ENCODE measurements at regions not wholly inside any gene's neighbourhood (a gene's known extent, or its start where the extent isn't known, plus 50 kb on each side); places are given as distances from the start of the nearest gene placed in this dataset.

DNA sequence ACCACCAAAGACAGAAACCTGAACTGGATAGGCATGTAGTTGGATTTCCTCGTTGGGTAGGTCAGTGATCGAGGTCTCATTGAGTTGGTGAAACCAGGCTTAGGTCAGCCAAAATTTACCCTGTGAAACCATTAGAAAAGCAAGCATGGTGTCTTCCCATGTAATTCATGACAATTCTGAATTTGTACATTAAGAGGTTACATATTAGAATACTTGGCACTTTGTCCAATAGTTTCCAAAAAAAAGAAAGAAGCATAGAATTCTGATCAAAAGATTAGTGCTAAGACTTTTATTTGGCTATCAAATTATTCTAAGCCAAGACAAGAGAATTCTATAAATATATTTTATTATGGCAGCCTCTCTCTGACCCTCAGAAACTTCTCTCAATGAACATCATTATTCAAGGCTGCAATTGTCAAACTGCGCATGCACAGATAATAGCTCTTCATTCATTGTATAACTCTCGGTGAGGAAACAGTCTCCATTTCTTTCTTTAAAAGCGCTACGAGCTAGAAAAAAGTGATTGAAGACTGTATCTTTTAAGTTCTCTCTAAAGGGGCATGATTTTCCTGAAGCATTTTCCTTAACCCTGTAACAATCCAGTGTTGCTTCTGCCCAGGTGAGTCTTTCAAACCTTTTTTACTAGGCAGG, 79.1 kb upstream of the MYCN start:
- Histone ChIP-seq H3K4me2 (ENCODE audit: low read length) (no peak overlapping the region), H3K9me3 (ENCODE audit: low read length) (no peaks in the 10 kb centered on the region), H3K9ac (ENCODE audit: low read length) (no peak overlapping the region), H2AFZ (ENCODE audit: low read depth, low read length) (no peak overlapping the region), H3K27me3 (ENCODE audit: insufficient read depth, low read depth, low read length) (no peaks in the 10 kb centered on the region), H3K79me2 (replicated peaks; ENCODE audit: insufficient read depth, low read length) (no peaks in the 10 kb centered on the region), H3K9me2 (ENCODE audit: insufficient read depth, low read length) (no peaks in the 10 kb centered on the region), H3K4me3 (ENCODE audit: low read length) (no peak overlapping the region), H4K20me1 (ENCODE audit: insufficient read depth) (no peaks in the 10 kb centered on the region), H3K27ac (ENCODE audit: low read length) (no peak overlapping the region), H3F3A (ENCODE audit: insufficient read depth, low read length, poor library complexity, severe bottlenecking) (no peaks in the 10 kb centered on the region), H3K36me3 (ENCODE audit: insufficient read depth, low read length) (no peaks in the 10 kb centered on the region)
- TF ChIP-seq POLR2AphosphoS5 (IDR thresholded peaks at IDR 0.05) (no peak), TAF1 (IDR thresholded peaks at IDR 0.05; ENCODE audit: low read depth) (no peak), EZH2 (IDR thresholded peaks at IDR 0.05; ENCODE audit: borderline replicate concordance, insufficient read depth, low read length, poor library complexity, severe bottlenecking) (no peak), MXI1 (conservative IDR thresholded peaks at IDR 0.05; ENCODE audit: poor library complexity, severe bottlenecking) (no peak)
- TF ChIP-seq, protein P1, sequence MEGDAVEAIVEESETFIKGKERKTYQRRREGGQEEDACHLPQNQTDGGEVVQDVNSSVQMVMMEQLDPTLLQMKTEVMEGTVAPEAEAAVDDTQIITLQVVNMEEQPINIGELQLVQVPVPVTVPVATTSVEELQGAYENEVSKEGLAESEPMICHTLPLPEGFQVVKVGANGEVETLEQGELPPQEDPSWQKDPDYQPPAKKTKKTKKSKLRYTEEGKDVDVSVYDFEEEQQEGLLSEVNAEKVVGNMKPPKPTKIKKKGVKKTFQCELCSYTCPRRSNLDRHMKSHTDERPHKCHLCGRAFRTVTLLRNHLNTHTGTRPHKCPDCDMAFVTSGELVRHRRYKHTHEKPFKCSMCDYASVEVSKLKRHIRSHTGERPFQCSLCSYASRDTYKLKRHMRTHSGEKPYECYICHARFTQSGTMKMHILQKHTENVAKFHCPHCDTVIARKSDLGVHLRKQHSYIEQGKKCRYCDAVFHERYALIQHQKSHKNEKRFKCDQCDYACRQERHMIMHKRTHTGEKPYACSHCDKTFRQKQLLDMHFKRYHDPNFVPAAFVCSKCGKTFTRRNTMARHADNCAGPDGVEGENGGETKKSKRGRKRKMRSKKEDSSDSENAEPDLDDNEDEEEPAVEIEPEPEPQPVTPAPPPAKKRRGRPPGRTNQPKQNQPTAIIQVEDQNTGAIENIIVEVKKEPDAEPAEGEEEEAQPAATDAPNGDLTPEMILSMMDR (IDR thresholded peaks at IDR 0.05; ENCODE audit: poor library complexity, severe bottlenecking), result no peak

- Histone ChIP-seq H3K27ac (ENCODE audit: low read length) (no peak overlapping the region), H3K9me2 (ENCODE audit: insufficient read depth, low read length) (no peaks in the 10 kb centered on the region), H3K27me3 (ENCODE audit: insufficient read depth, low read depth, low read length) (no peaks in the 10 kb centered on the region), H3K4me3 (ENCODE audit: low read length) (no peak overlapping the region), H3K79me2 (replicated peaks; ENCODE audit: insufficient read depth, low read length) (no peaks in the 10 kb centered on the region), H3K4me2 (ENCODE audit: low read length) (no peak overlapping the region), H3K36me3 (ENCODE audit: insufficient read depth, low read length) (no peaks in the 10 kb centered on the region), H3F3A (ENCODE audit: insufficient read depth, low read length, poor library complexity, severe bottlenecking) (no peaks in the 10 kb centered on the region), H3K9me3 (ENCODE audit: low read length) (no peaks in the 10 kb centered on the region), H4K20me1 (ENCODE audit: insufficient read depth) (no peaks in the 10 kb centered on the region), H2AFZ (ENCODE audit: low read depth, low read length) (no peak overlapping the region), H3K9ac (ENCODE audit: low read length) (no peak overlapping the region)
- TF ChIP-seq POLR2AphosphoS5 (IDR thresholded peaks at IDR 0.05), result no peak
- no peak for TF ChIP-seq MXI1 (conservative IDR thresholded peaks at IDR 0.05; ENCODE audit: poor library complexity, severe bottlenecking)
- no peak for TF ChIP-seq TAF1 (IDR thresholded peaks at IDR 0.05; ENCODE audit: low read depth)
- TF ChIP-seq, protein P1 (IDR thresholded peaks at IDR 0.05; ENCODE audit: poor library complexity, severe bottlenecking), result no peak
- no peak for TF ChIP-seq EP300 (conservative IDR thresholded peaks at IDR 0.05; ENCODE audit: poor library complexity, severe bottlenecking)
- no peak for TF ChIP-seq RAD21 (conservative IDR thresholded peaks at IDR 0.05)
- no peak for TF ChIP-seq EZH2 (IDR thresholded peaks at IDR 0.05; ENCODE audit: borderline replicate concordance, insufficient read depth, low read length, poor library complexity, severe bottlenecking)
- TF ChIP-seq, protein P2, sequence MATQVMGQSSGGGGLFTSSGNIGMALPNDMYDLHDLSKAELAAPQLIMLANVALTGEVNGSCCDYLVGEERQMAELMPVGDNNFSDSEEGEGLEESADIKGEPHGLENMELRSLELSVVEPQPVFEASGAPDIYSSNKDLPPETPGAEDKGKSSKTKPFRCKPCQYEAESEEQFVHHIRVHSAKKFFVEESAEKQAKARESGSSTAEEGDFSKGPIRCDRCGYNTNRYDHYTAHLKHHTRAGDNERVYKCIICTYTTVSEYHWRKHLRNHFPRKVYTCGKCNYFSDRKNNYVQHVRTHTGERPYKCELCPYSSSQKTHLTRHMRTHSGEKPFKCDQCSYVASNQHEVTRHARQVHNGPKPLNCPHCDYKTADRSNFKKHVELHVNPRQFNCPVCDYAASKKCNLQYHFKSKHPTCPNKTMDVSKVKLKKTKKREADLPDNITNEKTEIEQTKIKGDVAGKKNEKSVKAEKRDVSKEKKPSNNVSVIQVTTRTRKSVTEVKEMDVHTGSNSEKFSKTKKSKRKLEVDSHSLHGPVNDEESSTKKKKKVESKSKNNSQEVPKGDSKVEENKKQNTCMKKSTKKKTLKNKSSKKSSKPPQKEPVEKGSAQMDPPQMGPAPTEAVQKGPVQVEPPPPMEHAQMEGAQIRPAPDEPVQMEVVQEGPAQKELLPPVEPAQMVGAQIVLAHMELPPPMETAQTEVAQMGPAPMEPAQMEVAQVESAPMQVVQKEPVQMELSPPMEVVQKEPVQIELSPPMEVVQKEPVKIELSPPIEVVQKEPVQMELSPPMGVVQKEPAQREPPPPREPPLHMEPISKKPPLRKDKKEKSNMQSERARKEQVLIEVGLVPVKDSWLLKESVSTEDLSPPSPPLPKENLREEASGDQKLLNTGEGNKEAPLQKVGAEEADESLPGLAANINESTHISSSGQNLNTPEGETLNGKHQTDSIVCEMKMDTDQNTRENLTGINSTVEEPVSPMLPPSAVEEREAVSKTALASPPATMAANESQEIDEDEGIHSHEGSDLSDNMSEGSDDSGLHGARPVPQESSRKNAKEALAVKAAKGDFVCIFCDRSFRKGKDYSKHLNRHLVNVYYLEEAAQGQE (IDR thresholded peaks at IDR 0.05; ENCODE audit: borderline replicate concordance), result no peak
- no peak for TF ChIP-seq SMC3 (conservative IDR thresholded peaks at IDR 0.05; ENCODE audit: poor library complexity)
Measured at GRCh38 chr2:15861898-15862297, 78.5 kb upstream of the MYCN start.
